Right hindlimb (tissue), 1 donor: ENCODE measurements at regions not wholly inside any gene's neighbourhood (a gene's known extent, or its start where the extent isn't known, plus 50 kb on each side); places are given as distances from the start of the nearest gene placed in this dataset.
"Not testable (repeated sequence)": the region's sequence is repeated elsewhere in the genome, so short reads cannot be mapped to it uniquely, and the experiment has no call there.

Experiments
- DNase-seq: peaks from one replicate; pipeline ENCODE4 v3.0.0-alpha.2; 2018

DNA sequence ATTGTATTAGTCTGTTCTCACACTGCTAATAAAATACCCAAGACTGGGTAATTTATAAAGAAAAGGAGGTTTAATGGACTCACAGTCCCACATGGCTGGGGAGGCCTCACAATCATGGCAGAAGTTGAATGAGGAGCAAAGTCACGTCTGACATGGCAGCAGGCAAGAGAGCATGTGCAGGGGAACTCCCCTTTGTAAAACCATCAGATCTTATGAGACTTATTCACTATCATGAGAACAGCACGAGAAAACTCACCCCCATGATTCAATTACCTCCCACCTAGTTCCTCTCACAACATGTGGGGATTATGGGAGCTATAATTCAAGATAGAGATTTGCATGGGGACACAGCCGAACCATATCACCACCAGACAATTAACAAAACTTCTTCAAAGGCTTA is 84.4 kb upstream of the ANKRD1 start:
- not testable (repeated sequence) for DNase-seq

DNA sequence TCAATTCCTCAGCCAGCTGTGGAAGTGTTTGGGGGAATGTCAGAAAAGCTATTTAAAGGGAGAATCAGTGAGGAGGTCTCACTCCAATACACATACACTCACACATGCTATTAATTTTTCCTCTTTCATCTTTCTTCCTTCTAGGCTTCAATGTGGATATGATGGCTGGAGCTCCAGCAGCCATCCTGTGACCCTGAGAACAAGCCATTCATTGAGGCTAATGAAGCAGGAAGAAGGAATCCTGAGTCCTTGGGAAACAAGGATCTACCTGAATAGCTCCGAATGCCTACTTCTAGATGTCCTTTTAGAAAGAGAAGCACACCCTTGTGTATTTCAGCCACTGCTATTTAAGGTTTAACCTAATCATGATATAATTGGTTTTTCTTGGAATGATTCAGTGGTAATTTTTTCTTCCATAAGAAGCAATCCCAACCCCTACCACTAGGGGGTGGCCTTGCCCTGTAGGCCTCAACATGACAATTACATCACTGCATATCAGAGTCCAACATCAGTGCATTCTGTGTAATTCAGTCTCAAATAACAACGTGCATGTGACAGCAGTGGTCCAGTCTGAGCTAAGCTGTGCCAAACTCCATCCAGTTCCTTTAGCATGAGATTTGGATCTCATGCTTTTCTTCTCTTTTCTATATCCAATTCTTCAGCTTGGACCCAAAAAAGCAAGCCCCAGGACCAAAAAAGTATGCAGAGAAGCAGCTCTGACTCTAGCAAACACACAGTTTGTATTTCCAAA is 85.3 kb upstream of the ANKRD1 start:
- peak; percentile 71 for DNase-seq

DNA sequence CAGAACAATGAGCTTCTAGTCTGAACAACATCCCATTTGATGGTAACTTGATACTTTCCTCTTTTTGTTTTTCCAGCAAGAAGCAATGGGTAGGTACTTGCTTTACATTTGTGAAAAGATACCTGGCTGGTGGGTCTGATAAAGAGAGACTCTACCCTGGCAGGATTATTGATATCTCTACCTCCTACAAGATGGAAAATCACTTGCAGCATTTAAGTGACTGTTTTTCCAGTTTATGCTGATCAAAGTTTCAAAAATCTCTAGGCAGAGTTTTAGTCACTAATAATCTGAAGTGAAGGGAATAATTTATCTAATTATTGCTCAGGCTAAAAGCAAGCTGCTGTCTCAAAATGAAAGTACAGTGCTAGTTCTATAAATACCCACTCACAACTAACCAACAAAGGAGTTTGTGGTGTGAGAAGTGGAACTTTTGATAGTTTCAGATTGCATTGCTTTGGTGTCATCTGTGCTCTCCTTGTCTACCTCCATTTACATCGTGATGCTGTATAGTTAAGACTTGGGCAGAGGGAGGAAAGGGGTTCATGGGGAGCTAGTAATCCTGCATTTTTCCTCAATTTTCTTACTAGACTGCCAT is 86.0 kb upstream of the ANKRD1 start:
- DNase-seq, result no peak

DNA sequence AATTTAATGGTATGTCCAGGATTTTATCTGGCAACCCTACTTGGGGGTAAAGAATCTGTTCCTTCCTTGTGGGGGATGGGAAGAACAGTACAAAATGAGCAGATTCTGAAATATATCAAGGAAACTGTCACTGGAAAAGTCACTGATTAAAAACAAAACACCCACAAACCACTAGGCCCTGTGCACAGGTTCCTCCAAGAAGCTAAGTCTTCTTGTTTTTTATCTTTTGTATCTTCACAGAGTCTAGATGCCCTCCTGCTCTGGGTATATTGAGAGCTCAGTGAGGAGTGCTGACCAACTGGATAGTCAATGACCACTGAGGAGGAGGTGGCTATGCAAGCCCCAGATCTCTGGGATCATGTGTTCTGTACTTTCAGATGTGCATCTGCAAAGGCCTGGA is 86.8 kb upstream of the ANKRD1 start:
- no peak for DNase-seq

DNA sequence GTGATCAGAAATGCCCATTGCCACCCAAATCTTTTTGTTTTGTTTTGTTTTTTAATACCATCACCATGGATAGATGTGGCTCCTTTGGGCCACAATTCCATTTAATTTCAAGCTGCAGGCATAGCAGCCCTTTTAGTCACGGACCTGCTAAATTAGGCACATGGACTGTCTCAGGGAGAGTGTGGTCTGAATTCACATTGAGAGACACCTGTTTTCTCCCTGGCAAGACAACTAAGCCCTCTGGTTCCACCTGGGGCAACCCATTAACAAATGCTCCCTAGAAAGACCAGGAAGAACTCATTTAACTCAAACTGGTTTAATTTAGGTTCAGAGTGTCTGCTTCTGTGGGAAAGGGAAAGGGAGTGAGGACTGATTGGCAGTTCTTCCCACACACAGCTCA is 88.2 kb upstream of the ANKRD1 start:
- DNase-seq, result no peak

DNA sequence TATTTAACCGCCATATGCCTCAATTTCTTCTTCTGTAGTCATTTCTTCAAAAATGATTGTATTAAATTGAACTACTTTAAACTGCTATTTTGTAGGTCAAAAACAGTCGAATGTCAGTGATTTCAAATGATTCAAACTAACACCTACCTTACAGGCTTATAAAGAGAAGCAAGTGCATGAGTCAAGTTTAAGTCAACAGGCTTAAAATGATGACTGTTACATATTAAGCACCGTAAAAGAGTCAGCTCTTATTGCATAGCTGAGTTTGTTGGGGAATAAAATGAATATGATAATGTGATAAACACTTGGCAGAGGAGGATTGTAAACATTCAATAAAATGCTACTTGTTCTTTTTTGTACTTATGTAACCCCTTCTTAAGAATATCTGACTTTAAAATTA is 90.1 kb upstream of the ANKRD1 start:
- DNase-seq, result no peak

DNA sequence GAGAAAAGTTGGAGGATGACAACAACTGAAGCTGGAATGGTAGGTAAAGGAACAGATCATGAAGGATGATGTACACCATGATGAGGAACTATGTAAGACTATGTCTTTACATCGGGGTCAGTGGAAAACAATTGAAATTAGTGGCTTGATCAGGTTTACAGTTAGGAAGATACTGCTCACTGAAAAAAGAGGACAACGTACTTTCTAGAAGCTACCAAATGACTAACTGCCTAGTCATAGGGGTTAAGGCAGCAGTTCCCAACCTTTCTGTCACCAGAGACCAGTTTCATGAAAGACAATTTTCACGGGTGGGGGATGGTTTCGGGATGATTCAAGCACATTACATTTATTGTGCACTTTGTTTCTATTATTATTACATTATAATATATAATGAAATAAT is 91.6 kb upstream of the ANKRD1 start:
- no peak for DNase-seq

DNA sequence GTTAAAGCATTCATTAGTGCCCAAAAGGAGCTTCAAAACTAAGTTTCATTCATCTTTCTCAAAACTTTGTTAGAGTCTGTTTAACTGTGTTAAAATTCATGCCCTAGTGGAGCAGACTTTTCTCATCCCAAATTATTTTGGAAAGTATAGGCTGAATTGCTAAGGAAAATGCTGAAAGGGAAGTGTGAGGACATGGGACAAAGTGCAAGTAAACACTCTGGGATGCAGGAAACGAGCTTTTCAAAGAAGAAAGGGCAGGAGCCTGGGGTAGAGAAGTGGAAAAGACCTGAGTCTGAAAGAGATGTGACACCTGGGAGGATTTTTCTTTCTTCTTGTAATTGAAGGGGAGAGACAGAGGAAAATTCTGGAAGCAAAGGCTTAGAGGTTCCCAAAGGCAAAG is 93.1 kb upstream of the ANKRD1 start:
- DNase-seq, result no peak

DNA sequence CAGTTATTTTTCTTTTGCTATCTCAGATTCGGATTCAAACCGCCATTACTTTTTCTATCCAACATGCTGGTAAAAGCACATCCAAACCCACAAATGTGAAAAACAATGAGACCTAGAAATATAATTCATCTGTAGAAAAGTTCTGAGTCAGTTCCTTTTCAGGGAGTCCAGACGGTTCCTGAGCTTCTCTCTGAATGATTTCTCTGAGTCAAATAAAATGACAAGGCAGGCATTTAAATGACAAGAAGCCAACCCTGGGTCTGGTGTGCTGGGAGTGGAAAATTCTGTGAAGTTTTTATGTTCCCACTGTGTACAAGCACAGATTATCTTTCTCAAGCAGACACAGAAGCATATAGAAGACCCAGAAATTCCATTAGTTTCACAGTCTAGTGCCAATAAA is 96.3 kb upstream of the ANKRD1 start:
- DNase-seq, result no peak

DNA sequence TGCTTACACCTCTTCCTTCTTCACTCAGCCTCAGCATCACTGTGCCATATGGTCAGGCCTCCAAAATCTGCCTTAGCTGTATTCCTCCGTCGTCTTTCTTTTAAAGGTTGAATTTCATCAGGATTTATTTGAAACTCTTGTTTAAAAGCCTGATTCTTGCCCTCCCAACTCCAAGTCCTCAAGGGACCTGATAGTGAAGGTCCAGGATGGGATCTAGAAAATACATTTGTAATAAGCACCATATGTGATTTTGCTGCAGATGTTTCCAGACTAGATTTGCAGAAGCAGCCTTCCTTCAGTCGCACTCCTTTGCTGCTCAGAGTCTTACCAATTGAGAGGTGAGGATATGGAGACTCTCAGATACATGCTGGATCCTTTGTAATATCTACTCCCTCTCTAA is 101.0 kb upstream of the ANKRD1 start:
- no peak for DNase-seq

DNA sequence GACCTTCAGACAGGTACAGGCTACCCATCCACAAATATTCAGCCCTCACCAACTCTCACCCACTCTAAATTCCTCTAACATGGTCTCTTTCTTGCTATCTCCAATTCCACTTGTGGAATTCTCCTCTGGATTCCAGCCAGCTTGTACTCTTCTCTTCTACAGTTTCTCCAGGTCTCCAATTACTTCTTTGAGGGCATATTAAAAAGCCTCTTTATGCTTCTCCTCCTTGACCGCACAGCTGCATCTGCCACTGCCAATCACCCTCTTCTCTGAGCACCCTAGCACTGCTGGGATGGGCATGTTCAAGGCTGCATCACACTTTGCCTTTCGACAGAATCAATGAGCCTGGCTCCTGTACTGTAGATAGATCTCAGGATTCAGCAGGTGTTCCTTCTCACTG is 101.5 kb upstream of the ANKRD1 start:
- peak; percentile 41 for DNase-seq

DNA sequence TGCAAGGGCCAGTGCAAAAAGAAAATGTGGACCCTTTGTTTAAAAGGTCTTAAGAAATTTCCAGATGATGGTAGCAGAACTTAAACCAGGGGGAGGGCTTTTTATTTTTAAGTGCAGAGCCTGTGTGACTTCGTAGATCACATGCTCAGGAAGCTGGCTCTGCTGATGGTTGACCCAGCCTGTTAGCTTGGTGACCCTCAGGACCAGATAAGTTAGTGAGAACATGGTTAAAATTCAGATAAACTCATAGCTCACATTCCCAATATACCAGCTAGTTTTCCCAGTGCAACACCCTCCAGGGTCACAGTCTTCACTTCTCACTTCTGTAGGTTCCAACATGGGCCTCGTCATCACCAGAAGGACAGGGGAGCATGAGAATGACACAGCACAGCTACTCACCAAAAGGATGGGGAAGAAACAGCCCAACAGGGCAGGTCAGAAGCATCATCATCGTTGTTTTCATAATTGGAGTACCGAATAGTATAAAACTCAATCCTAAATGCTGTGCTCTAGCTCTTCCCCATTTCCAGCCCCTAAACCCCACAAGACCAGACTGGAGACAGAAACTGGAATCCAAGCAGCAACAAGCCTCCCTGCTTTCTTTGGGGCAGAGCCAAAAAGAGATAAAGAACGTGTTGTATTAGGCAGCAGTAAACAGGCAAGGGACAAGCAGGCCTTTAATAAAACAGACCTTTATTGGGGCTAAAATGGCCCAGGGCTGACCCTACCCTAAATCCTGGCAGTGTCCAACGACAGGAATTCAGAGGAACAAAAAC is 102.2 kb upstream of the ANKRD1 start:
- DNase-seq, result peak; percentile 71

DNA sequence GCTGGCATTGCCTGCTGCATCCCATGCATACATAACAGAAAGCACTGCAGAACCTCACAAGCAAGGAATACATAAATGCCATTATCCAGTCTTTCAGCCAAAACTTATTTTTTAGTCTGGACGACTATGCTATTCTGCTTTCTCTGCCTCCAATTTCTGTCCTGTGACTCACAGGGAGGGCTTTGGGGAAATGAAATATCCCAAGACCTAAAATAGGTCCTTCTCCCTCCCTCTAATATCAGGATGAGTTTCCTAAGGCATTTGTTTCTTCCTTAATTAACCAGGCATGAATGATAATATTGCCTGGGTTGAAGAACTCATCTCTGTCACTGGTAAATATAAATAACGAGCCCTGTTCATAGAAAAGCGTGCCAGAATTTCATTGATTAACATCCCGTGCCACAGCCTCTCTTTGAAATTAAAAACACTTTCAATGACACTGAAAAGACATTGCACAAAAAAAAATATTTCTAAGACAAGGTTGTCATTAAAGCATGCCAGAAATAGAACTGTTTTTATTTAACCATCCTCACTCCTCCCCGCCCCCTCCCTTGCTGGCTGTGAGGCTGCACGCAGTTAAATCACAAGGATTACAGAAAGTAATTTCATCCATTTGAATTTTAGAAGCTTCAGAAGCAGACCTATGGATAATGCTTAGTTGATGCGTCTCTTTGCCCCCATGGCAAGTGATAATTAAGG is 103.0 kb upstream of the ANKRD1 start:
- no peak for DNase-seq

DNA sequence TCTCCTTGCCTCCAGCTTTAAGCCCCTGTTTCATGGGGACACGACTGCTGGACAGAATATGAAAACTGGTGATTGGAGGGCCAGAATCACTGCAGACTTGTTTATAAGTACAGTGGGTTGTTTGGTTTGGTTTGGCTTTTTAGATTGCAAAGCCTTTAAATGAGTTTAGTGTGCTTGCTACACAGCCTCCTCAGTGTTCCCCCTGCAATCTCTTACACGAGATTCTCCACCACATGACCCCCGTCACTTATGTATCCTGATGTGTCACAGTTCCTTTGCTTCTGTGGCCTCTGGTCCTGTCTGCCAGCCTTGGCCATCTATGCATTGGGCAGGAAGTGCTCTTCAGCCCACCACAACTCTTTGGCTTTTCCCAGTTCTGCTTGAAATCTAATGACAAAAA is 103.7 kb upstream of the ANKRD1 start:
- no peak for DNase-seq

DNA sequence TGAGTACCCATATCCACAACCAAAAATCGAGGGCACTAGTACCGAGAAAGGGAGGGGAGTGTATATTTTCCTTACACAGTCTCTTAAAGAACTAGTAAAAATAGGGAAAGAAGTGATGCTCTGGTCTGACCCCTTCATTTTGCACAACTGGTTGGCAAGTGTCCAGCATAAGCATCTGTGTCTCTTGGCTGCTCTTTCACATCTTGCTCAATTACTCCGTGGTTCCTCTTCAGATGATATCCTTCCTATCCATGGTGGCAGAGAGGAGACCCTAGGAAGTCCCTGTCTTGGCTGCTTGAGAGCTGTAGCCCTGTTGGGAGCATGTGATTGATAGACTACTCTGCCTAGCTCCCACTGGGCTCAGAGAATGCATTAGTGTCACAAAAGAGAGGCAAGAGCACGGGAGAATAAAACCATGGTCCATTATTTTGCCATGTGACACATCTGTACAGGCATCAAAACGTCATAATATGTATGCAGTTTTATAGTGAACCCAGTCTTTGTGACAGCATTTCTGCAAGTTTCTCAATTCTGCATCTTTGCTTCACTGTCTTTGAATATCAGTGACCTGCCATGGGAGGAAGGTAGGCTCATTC is 111.8 kb upstream of the ANKRD1 start:
- peak; percentile 40 for DNase-seq

DNA sequence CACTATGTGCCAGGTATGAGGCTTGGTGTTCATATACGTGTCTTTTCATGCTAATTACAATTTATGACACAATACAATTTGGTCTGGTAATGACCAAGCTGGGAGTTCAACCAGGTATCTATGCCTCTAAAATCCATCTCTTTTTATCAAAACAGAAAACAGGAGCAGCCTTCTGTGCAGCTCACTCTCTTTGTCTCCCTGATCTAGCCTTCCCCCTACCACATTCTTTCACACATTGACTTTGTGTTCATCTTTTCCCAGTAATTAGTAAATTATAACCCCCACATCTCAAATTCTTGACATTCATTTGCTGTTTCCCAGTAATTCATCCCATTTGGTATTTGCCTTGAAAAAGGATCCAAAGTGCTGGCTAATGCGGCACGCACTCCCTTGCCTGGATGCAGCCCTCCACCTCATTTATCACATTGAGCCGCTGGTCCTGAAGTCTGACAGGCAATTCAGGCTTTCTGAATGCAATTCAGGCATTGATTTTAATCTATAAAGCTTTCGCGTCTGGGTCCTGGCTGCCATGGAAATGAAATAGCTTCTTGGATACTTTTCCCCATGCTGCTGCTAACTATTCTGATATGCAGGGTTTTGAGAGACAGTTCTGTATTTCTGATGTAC is 112.5 kb upstream of the ANKRD1 start:
- DNase-seq, result no peak

DNA sequence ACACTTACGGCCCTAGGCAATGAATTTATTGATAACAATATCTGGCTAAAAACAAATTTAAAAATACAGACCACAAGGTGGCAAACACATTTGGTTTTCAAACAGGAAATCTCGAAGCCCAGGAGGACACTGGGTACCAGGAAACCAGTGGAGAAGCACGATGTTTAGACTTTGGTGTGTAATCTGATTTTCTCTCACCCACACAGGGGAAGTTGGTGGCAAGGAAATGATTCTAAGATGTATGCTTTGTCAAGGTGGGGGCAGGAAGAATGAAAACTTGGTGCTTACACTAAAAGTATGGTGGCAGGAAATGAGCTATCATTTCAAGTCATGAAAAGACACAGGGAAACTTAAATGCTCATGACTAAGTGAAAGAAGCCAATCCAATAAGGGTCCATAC is 113.2 kb upstream of the ANKRD1 start:
- DNase-seq, result no peak

DNA sequence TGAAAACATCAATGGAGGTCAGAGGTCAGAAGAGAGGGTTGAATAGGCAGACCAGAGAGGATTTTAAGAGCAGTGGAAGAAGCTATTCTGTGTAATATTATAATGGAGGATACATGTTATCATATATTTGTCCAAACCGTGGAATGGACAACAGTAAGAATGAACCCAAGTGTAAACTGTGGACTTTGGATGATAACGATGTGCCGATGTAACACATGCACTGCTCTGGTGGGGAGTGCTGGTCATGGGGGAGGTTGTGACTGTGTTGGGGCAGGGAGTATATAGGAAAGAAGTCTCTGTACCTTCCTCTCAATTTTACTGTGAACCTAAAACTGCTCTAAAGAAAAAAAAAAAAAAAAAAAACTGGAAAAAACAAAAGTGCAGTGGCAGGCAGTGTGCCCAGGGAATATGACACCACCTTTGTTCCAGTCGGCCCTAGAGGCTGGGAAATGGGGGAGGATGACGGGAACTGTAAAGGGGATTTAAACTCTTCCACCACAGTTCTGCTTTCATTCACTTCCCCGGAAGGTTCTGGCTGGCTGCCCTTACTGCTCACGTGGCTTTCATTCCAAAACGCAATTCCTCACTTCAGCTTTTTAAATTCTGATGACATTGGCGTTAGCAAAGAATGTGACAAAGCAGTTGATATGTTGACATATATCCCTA is 113.7 kb upstream of the ANKRD1 start:
- DNase-seq, result peak; percentile 82

DNA sequence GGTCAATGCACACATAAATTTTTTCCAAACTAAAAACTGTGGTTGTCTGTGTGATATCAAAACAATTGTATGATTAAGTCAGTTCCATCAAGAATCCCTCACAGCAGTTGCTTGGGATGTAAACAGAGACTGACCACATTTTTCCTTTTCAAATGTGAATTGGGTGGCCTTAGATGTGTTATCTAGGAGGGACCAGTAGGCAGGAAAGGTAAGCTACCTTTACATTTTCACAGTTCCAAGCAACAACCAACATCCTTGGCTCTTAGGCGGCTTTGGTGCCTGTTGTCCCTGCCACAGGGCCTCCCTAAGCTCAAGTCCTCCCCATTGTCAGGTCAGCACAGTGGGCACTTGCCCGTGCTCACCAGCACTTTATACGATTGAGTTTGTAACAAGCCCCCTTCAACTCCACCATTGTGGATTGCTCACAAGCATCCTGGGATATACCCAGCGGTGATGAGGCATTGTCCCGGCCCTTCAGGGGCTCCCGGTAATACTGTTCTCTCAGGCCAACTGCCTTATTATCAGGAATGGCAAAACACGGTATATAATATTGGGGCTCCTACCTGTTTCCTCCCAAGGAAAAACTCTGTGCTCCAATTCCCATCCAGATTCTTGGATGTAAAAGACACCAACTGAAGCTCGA is 114.9 kb upstream of the ANKRD1 start:
- DNase-seq, result no peak

DNA sequence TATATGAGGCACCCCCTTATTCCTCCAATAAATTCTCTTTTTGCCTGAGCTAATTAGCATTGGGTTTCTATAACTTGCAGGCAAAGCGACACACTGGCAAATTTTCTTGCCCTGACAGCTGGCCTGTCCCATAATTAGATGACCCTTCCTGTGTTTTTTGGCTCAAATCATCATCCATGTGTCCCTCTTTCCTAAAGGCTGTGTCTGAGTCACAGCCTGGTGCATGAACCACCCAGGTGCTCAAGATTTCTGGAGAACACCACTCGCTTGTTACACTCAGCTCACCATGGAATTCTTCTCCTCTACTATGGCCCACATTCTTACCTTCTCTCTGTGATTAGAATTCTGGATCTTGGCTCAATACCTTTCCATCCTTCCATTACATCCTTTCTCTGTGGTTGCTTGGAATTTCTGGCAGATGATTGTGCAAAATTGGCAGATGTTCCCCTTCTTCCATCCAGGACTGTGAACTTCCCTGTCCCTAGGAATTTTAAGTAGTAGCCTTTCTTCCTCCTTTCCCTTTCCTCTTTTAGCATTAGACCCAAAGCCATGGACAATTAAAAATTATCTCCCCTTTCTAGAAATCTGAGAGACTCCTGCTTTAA is 116.0 kb upstream of the ANKRD1 start:
- peak; percentile 29 for DNase-seq

DNA sequence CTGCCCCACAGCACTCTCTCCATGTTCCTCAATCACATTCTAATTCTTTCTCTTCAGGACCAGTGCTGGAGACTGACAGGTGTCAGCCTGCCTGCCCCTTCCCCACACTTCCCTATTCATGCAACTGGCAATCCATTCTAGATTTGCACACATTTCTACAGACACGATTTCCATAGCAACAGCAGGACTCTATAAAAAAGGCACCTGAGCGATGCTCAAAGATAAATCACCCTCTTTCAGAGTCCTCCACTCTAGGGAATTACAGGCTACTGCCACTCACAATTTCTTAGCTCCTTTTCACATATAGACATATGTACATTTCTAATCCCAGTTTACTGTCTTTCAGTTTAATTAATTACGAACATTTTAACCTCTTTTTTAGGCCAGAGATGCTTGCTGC is 118.1 kb upstream of the ANKRD1 start:
- DNase-seq, result no peak
